Activated T-cell treated with anti-CD3 and anti-CD28 coated beads, Interleukin-2, amount 50 U/mL, for 72 hours (primary cell): ENCODE measurements at regions not wholly inside any gene's neighbourhood (a gene's known extent, or its start where the extent isn't known, plus 50 kb on each side); places are given as distances from the start of the nearest gene placed in this dataset.

Experiments
- ATAC-seq, 2 donors: fragments of 150-1000 bp; cut with Tn5 transposase; replicated peaks in 1 of 2; 2 replicates each; pipeline ENCODE4 v1.10.0; 2021; ENCODE audit warnings: moderate library complexity in 2 of 2, mild to moderate bottlenecking in 1 of 2
- DNase-seq, 2 donors: peaks; one replicate each; pipeline ENCODE4 v3.0.0; 2021 to 2022; ENCODE audit warnings: mixed read lengths in 1 of 2
- H3K27ac Mint-ChIP-seq: one replicate; pipeline ENCODE4 v1.8.0; 2022; ENCODE audit warnings: mild to moderate bottlenecking, moderate library complexity, mixed read lengths
- H3K27me3 Mint-ChIP-seq: one replicate; pipeline ENCODE4 v1.8.0; 2022; ENCODE audit warnings: low read depth, mixed read lengths
- H3K36me3 Mint-ChIP-seq, 2 donors: one replicate each; pipeline ENCODE4 v1.8.0; 2022; ENCODE audit warnings: mixed read lengths in 2 of 2, mild to moderate bottlenecking in 1 of 2; ENCODE audit not compliant: insufficient read depth in 2 of 2
- H3K4me1 Mint-ChIP-seq: one replicate; pipeline ENCODE4 v1.8.0; 2022; ENCODE audit warnings: low read depth, mixed read lengths
- H3K4me3 Mint-ChIP-seq, 2 donors: one replicate each; pipeline ENCODE4 v1.8.0; 2022; ENCODE audit warnings: mild to moderate bottlenecking in 2 of 2, mixed read lengths in 2 of 2, moderate library complexity in 2 of 2
- H3K9me3 Mint-ChIP-seq, 2 donors: one replicate each; pipeline ENCODE4 v1.8.0; 2022; ENCODE audit warnings: mixed read lengths in 2 of 2

DNA sequence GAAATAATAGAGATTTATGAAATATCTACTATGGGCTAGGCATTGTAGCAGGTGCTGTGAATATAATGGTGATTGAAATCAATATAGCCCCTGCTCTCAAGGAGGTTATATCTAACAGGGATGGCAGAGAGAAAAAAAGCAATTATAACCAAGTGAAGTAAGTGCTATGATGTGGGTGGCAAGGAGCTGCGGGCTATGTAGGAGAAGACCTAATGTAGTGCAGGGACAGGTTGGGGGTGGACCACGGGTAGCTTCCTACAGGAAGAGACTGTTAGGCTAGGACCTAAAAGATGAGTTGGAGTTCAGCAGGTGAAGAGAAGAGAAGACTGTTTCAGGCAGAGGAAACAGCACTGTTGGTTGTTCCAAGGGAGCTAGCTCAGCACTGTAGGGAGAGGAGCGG lies 311.0 kb downstream of the KCNRG start:
- peaks cover 10% of the 10 kb centered on the region for H3K27me3 Mint-ChIP-seq
- peaks cover 0 to 2% of the 10 kb centered on the region in 2 donors for H3K36me3 Mint-ChIP-seq
- H3K27ac Mint-ChIP-seq: no peak overlapping the region
- DNase-seq: no peak
- no peak for ATAC-seq
- no peak overlapping the region for H3K4me3 Mint-ChIP-seq
- peaks cover 2 to 6% of the 10 kb centered on the region in 2 donors for H3K9me3 Mint-ChIP-seq
- H3K4me1 Mint-ChIP-seq: peaks cover 6% of the 10 kb centered on the region

DNA sequence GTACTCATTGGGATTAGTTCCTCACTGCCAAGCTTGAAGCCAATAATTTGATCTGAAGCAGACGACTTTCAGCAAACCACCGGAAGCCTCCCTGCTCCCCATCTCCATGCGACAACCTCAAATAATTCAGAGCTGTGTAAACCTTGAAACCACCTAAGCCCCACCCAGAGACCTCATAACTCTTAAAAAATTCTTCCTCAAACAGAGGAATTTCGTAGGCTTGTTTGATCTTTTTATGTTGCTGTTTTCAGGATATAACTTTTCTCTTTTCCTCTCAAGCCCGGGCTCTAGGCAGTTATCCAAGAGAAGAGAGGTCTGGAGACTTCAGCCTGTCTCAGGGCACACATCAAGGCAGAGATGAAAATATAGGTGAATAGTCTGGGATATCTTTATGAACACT lies 311.6 kb downstream of the KCNRG start:
- ATAC-seq (no peak), DNase-seq (no peak)
- Mint-ChIP-seq H3K36me3 (peaks cover 0 to 2% of the 10 kb centered on the region in 2 donors), H3K4me3 (no peak overlapping the region), H3K27me3 (peaks cover 10% of the 10 kb centered on the region), H3K9me3 (peaks cover 2 to 6% of the 10 kb centered on the region in 2 donors), H3K27ac (no peak overlapping the region), H3K4me1 (peaks cover 6% of the 10 kb centered on the region)

DNA sequence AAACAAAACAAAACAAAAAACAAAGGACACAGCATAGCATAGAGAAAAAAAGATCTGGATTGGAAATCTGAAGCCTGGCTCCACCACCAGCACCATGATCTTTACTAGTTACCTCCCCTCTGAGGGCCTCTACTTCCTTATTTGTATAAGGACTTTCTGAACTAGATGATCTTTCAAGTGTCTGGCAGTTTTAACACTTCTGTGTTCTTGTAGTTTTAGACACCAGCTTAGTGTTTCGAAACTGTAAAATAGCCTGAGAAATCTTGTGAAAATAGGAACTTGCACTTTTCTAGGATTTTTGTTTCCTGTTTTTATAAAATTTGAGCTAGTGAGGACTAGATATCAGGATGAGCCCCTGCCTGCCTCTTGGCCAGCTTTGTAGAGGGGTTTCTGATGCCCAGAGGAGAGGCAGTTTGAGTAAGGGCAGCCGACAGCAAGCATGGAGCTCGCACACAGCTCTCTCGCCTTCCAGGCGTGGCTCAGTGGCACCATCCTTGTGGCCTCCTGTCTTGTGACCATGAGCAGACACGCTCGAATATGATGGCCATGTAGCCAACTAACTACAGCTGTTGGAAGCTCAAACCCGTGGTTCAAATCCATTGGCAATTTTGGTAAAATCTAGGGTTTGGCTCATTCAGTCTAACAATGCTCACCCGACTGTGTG lies 319.0 kb downstream of the KCNRG start:
- DNase-seq: no peak
- H3K27me3 Mint-ChIP-seq: peaks cover 6% of the 10 kb centered on the region
- H3K4me3 Mint-ChIP-seq: no peak overlapping the region

DNA sequence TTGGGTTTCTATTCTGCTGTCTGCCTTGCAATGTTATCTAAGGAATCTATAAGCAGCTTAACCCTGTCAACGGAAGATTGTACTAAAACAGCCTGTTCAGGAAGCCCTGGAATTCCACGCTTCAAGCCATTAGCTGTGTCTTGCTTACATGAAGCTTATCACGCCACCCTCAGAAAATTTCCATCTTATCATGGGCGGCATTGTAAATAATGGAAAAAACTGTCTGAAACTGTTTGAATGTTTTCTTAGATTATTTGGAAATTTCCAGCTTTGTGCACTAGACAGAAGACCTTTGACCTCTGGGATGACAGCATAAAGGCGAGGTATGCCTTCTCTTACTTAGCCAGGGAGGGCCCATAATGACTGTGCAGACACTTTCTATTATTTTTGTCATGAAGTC lies 319.7 kb downstream of the KCNRG start:
- H3K27me3 Mint-ChIP-seq: peaks cover 6% of the 10 kb centered on the region
- H3K27ac Mint-ChIP-seq: no peak overlapping the region
- DNase-seq (no peak), ATAC-seq (no peak)
- no peaks in the 10 kb centered on the region for H3K9me3 Mint-ChIP-seq
- H3K36me3 Mint-ChIP-seq: peaks cover 0 to 3% of the 10 kb centered on the region in 2 donors
- H3K4me1 Mint-ChIP-seq: no peaks in the 10 kb centered on the region
- no peak overlapping the region for H3K4me3 Mint-ChIP-seq

More for the DNA sequence above, 319.0 kb downstream of the KCNRG start:
- peaks cover 0 to 3% of the 10 kb centered on the region in 2 donors for H3K36me3 Mint-ChIP-seq
- H3K9me3 Mint-ChIP-seq: no peaks in the 10 kb centered on the region
- no peaks in the 10 kb centered on the region for H3K4me1 Mint-ChIP-seq
- no peak for ATAC-seq
- H3K27ac Mint-ChIP-seq: no peak overlapping the region

DNA sequence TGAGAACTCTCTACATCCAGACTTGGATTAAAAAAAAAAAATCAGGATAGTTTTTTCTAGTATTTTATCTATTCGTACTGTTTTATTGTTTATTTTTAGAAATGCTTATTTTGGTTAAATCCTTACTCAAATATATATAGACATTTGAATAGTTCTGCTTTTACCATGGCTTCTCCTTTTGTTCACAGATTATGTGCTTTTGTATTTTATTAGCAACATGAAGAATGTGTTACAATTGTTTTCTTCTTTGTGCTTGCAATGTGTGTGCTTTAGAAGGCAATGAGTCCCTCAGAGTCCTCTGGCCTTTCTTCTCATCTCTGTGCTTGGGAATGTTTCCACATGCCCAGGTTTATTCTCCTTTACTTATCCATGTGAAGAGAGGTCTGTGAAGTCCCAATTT lies 324.0 kb downstream of the KCNRG start:
- Mint-ChIP-seq H3K4me1 (no peaks in the 10 kb centered on the region), H3K36me3 (no peaks in the 10 kb centered on the region)

DNA sequence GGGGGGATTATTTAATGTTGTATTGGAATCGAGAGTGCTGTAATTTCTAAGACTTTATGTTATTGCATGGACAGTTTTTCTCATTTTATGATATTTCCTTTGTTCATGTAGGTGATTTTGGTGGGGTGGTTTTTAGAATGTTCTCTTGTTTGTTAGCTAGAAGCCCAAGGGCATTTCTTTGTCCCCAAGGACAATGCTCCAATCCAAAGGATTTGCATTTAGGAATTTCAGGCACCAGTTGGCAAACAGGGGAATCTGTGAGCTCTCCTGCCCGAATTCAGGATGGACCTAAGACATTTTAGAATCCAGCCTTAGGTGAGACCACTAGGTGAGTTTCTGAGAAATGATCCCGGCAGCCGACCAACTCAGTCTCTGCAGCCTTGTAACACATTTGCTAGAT lies 324.9 kb downstream of the KCNRG start:
- H3K9me3 Mint-ChIP-seq: peaks cover 0 to 1% of the 10 kb centered on the region in 2 donors
- peaks cover 5% of the 10 kb centered on the region for H3K4me1 Mint-ChIP-seq
- no peaks in the 10 kb centered on the region for H3K36me3 Mint-ChIP-seq
- H3K27me3 Mint-ChIP-seq: peaks cover 6% of the 10 kb centered on the region
- no peak for ATAC-seq
- no peak for DNase-seq
- H3K4me3 Mint-ChIP-seq: no peak overlapping the region
- H3K27ac Mint-ChIP-seq: no peak overlapping the region

More for the DNA sequence above, 324.0 kb downstream of the KCNRG start:
- no peak for ATAC-seq
- H3K9me3 Mint-ChIP-seq: no peaks in the 10 kb centered on the region
- no peak for DNase-seq
- no peak overlapping the region for H3K4me3 Mint-ChIP-seq
- peaks cover 6% of the 10 kb centered on the region for H3K27me3 Mint-ChIP-seq
- no peak overlapping the region for H3K27ac Mint-ChIP-seq

DNA sequence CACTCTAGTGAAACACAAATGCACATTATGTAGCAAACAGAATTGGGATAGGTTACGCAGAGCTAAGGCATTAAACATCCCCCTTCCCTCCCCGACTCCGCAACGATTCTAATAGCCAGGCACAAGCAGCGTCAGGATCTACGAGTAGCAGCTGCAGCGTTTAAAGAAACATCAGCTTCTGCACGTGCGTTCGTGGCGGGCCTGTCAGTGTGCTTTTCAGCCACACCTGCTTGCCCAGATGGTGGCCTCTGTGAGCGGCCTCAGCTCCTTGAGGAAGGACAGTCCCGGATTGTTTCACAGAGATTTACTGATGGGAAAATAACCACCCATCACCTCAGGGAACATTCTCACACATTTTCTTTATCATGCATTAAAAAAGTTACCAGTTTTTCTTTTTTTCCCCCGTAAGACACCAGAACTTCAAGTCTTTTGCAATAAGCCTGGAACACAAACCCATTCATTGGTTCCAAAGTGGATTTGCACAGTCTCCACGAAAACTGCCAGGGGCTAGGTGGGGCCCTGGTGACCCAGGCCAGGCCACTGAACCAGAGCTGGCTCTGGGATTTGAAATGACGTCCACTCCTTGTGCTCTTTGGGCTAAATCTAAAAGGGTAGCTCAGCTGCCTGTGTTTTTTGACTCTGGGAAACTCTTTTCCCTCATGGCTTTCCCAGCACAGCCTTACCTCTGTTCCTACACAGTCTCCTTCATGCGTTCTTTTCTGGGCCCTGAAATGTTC lies 325.5 kb downstream of the KCNRG start:
- no peak overlapping the region for H3K4me3 Mint-ChIP-seq
- DNase-seq (no peak), ATAC-seq (no peak)
- H3K4me1 Mint-ChIP-seq: peaks cover 5% of the 10 kb centered on the region
- H3K27ac Mint-ChIP-seq: no peak overlapping the region
- H3K36me3 Mint-ChIP-seq: no peaks in the 10 kb centered on the region
- peaks cover 6% of the 10 kb centered on the region for H3K27me3 Mint-ChIP-seq
- peaks cover 0 to 1% of the 10 kb centered on the region in 2 donors for H3K9me3 Mint-ChIP-seq

DNA sequence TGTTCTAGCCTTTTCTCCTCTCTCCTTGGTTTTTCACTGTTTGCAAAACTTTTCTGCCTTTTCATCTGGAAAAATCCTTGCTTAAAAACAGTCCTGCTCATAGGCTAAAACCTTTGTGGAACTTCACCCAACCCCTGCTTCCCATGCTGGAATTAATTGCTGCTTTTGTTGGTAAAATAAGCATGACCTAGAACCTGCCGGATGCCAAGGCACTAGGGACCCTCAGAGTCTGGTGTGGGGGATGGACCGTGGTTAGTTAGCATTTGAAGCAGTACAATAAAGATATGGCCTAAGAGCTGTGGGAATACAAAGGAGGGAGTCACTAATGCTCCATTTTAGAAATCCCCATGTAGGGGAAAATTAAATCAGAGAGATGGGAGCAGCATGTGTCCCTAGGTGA lies 326.3 kb downstream of the KCNRG start:
- Mint-ChIP-seq H3K27me3 (peaks cover 7% of the 10 kb centered on the region), H3K4me3 (no peak overlapping the region), H3K27ac (no peak overlapping the region), H3K4me1 (peaks cover 5% of the 10 kb centered on the region), H3K36me3 (no peaks in the 10 kb centered on the region), H3K9me3 (peaks cover 0 to 1% of the 10 kb centered on the region in 2 donors)
- ATAC-seq: no peak
- no peak for DNase-seq

DNA sequence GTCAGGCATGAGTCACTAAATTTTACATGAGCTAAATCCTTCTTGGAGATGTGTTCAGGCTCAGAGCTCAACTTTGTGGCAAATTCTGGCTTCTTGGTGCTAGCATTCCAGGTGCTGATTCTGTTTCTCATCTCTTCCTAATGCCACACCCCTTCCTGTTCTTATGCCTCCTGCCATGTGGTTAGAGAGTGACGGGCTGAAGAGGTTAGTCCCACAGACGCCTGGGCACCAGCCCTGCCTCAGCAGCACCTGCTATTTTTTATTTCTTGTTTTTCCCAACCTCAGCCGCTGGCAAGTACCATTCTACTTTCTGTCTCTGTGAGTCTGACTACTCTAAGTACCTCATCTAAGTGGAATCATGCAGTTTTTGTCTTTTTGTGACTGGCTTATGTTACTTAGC lies 329.5 kb downstream of the KCNRG start:
- Mint-ChIP-seq H3K36me3 (no peaks in the 10 kb centered on the region), H3K27me3 (peaks cover 32% of the 10 kb centered on the region), H3K27ac (no peak overlapping the region), H3K4me1 (peaks cover 5% of the 10 kb centered on the region), H3K9me3 (peaks cover 0 to 1% of the 10 kb centered on the region in 2 donors), H3K4me3 (no peak overlapping the region)
- DNase-seq (no peak), ATAC-seq (no peak)

DNA sequence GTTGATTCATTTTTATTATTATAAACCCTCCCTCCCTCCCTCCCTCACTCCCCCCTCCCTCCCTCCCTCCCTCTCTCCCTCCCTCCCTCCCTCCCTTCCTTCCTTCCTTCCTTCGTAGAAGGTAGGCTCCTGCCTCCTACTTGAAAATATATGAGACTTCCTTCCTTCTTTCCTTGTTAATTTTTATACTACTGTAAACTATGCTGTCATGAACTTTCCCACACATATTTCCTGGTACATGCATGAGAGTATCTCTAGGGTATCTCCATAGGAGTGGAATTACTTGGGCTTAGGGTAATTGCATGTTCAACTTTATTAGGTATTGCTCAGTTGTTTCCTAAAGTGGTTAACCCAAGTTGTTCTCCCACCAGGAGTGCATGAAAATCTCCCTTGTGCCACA lies 330.6 kb downstream of the KCNRG start:
- Mint-ChIP-seq H3K9me3 (peaks cover 0 to 1% of the 10 kb centered on the region in 2 donors), H3K27ac (no peak overlapping the region), H3K36me3 (no peaks in the 10 kb centered on the region), H3K27me3 (peaks cover 32% of the 10 kb centered on the region), H3K4me3 (no peak overlapping the region), H3K4me1 (peaks cover 5% of the 10 kb centered on the region)
- ATAC-seq (no peak), DNase-seq (no peak)

DNA sequence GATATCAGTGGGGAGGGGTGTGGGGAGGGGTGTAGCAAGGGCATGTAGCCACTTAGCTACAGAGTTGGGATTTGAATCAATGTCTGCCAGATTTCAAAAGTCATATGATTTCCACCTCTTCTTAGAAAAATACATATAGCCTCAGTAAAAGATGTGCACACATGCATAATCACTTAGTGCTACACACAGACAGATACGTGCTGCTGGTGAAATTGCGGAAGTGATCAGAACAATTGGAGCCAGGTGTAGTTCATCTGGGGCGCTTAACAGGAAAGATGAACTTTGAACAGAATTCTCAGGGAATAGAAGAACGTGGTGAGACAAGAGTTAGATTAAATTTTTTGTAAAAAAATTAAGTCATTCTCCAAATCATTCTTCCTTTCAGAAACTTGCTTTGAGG lies 333.1 kb downstream of the KCNRG start:
- Mint-ChIP-seq H3K27ac (no peak overlapping the region), H3K36me3 (no peaks in the 10 kb centered on the region), H3K9me3 (peaks cover 0 to 1% of the 10 kb centered on the region in 2 donors), H3K27me3 (peaks cover 44% of the 10 kb centered on the region), H3K4me3 (no peak overlapping the region), H3K4me1 (peaks cover 9% of the 10 kb centered on the region)
- DNase-seq (no peak), ATAC-seq (no peak)

DNA sequence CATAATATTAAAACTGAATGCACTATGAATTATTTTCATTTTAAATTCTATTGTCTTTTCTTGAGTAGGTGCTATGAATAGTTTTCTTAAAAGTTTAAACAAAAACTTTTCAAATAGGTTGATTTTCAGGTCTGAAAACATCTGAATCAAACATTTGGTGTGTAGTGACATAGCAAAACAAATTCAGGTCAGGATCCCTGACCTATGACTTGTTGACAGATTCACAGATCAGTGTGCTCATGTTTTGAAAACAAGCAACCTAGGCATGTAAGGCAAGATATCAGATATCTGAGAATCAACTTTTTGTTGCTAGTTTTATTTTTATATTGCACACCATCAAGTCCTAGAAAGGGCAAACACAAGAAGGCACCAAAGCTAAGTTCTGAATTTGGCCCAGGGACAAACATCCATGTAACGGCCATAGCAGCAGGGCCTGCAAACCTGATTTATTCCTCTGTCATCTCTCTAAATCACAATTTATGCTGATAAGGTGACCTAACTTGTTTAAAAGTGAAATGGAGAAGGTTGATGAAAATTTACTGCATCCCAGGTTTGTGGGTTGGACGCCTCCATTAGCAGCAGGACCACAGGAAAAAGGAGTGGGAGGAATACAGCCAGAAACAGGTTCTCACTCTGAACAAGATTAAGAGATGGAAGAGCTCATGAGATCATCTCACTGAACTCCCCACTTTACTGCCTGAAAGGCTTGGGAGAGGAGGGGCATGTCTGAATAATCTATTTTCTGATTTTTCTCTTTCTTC lies 337.7 kb downstream of the KCNRG start:
- Mint-ChIP-seq H3K4me3 (no peak overlapping the region), H3K4me1 (peaks cover 32% of the 10 kb centered on the region), H3K9me3 (no peaks in the 10 kb centered on the region), H3K27me3 (peaks cover 61% of the 10 kb centered on the region), H3K36me3 (no peaks in the 10 kb centered on the region), H3K27ac (no peak overlapping the region)
- ATAC-seq: no peak
- DNase-seq: no peak
